Stomach (tissue), 8 donors: ENCODE measurements at regions not wholly inside any gene's neighbourhood (a gene's known extent, or its start where the extent isn't known, plus 50 kb on each side); places are given as distances from the start of the nearest gene placed in this dataset.

Source experiments
- DNase-seq, 2 donors: peaks; one replicate each; pipeline versions ENCODE4 v3.0.0 to v3.0.0-alpha.2; 2013 to 2019
- H3K27ac ChIP-seq, 5 donors: fragments of 200-600 bp in 4 of 5; sonication (generic) in 4 of 5; one replicate each; pipeline ENCODE4 v1.5.1; 2013 to 2019; ENCODE audit warnings: mild to moderate bottlenecking in 1 of 5, moderate library complexity in 1 of 5
- H3K27me3 ChIP-seq, 3 donors: fragments of 200-600 bp; sonication (generic); one replicate each; pipeline ENCODE4 v1.5.1; 2017 to 2019; ENCODE audit warnings: mixed run types in 1 of 3
- H3K36me3 ChIP-seq, 4 donors: fragments of 200-600 bp; sonication (generic); 1 replicate in 3 of 4; 2 replicates in 1 of 4; pipeline ENCODE4 v1.5.1; 2016 to 2019
- H3K4me1 ChIP-seq, 4 donors: fragments of 200-600 bp; sonication (generic); one replicate each; pipeline ENCODE4 v1.5.1; 2016 to 2019
- H3K4me3 ChIP-seq, 4 donors: fragments of 200-600 bp; sonication (generic) in 3 of 4; one replicate each; pipeline ENCODE4 v1.5.1; 2016 to 2019; ENCODE audit warnings: mild to moderate bottlenecking in 1 of 4
- H3K9me3 ChIP-seq, 4 donors: fragments of 200-600 bp; sonication (generic); one replicate each; pipeline ENCODE4 v1.5.1; 2016 to 2019
- CTCF ChIP-seq, 7 experiments: fragments of 450-650 bp in 4 of 7; fragments of 200-600 bp in 3 of 7; sonication (generic) in 3 of 7; IDR thresholded peaks; one replicate each; pipeline ENCODE4 v1.5.1; 2016 to 2019; ENCODE audit warnings: antibody characterized with exemption in 7 of 7, control low read depth in 2 of 7, mild to moderate bottlenecking in 1 of 7
- EP300 ChIP-seq: sonication (generic); formaldehyde crosslinking; IDR thresholded peaks from one replicate; pipeline ENCODE4 v1.6.1; 2017; ENCODE audit warnings: antibody characterized with exemption
- POLR2A ChIP-seq, 4 donors: fragments of 450-650 bp; IDR thresholded peaks; one replicate each; pipeline ENCODE4 v1.6.1; 2016; ENCODE audit warnings: antibody characterized with exemption in 4 of 4, control low read depth in 2 of 4, mild to moderate bottlenecking in 1 of 4, moderate library complexity in 1 of 4
- POLR2AphosphoS5 ChIP-seq, 3 donors: sonication (generic); formaldehyde crosslinking; IDR thresholded peaks; one replicate each; pipeline ENCODE4 v1.6.1; 2016; ENCODE audit warnings: antibody characterized with exemption in 3 of 3
- WGBS, 5 donors: extraction: QIAGEN DNeasy Blood & Tissue Kit in 3 of 5; methylation state at CpG; one replicate each; pipeline versions ENCODE4 v1.1.5 to v1.1.7; 2013 to 2018; 5-methylcytosine and 5-hydroxymethylcytosine counted together
- intact Hi-C: fragments of 100-400 bp; cut with DNase I; formaldehyde crosslinking; loops from one replicate; pipeline ENCODE4 v1.15.1; 2023; ENCODE audit warnings: low total_unique reads
- donor health status: healthy with polysubstance abuse.
- donor health status: Bipolar disorder and iron deficiency.
- donor health status: healthy.

- Histone ChIP-seq H3K4me1 (no peaks in the 10 kb centered on the region), H3K9me3 (peaks cover 0 to 22% (median 3%) of the 10 kb centered on the region in 4 donors), H3K4me3 (no peak overlapping the region), H3K27ac (no peak overlapping the region), H3K36me3 (no peaks in the 10 kb centered on the region), H3K27me3 (no peaks in the 10 kb centered on the region)
- WGBS, 5 donors, result 33 to 68% (median 63%) methylated on average over 1 of the region's 1 CpG
- no peak for DNase-seq
- no peak for TF ChIP-seq EP300
- intact Hi-C loops, result no loop called here
Measured at GRCh38 chr2:123864416-123864815, 160.7 kb upstream of the CNTNAP5 start.

GRCh38 chr2:123870206-123870880 lies 154.7 kb upstream of the CNTNAP5 start:
- intact Hi-C loops, result no loop called here
- Histone ChIP-seq H3K27me3 (no peaks in the 10 kb centered on the region), H3K36me3 (no peaks in the 10 kb centered on the region), H3K9me3 (peaks cover 0 to 10% (median 0%) of the 10 kb centered on the region in 4 donors), H3K4me3 (no peak overlapping the region), H3K27ac (no peak overlapping the region), H3K4me1 (no peaks in the 10 kb centered on the region)
- no peak for DNase-seq
- WGBS, 5 donors, result 64 to 76% (median 74%) methylated on average over 6 of the region's 6 CpGs
- no peak for TF ChIP-seq POLR2AphosphoS5 (IDR thresholded peaks at IDR 0.05)
- TF ChIP-seq EP300, result no peak
- no peak for TF ChIP-seq POLR2A (IDR thresholded peaks at IDR 0.05)
- no peak for TF ChIP-seq CTCF (IDR thresholded peaks at IDR 0.05)

- H3K36me3 ChIP-seq, result no peaks in the 10 kb centered on the region
- H3K4me1 ChIP-seq, result no peaks in the 10 kb centered on the region
- H3K27ac ChIP-seq, result no peak overlapping the region
- H3K27me3 ChIP-seq, result no peaks in the 10 kb centered on the region
- TF ChIP-seq CTCF (IDR thresholded peaks at IDR 0.05) (no peak), POLR2AphosphoS5 (IDR thresholded peaks at IDR 0.05) (no peak), EP300 (no peak)
- H3K9me3 ChIP-seq, result peaks cover 0 to 10% (median 0%) of the 10 kb centered on the region in 4 donors
- no peak overlapping the region for H3K4me3 ChIP-seq
- intact Hi-C loops, result no loop called here
- WGBS, 5 donors, result 66 to 86% (median 82%) methylated on average over 4 of the region's 4 CpGs
- DNase-seq, result no peak
Measured at GRCh38 chr2:123870881-123871276, 154.2 kb upstream of the CNTNAP5 start.

GRCh38 chr2:123890148-123890547 lies 134.9 kb upstream of the CNTNAP5 start:
- intact Hi-C loops, result no loop called here
- Histone ChIP-seq H3K27me3 (no peaks in the 10 kb centered on the region), H3K4me1 (no peaks in the 10 kb centered on the region), H3K27ac (no peak overlapping the region), H3K9me3 (peaks cover 0 to 49% (median 25%) of the 10 kb centered on the region in 4 donors), H3K36me3 (no peaks in the 10 kb centered on the region), H3K4me3 (no peak overlapping the region)
- WGBS, 5 donors, result 88 to 94% (median 91%) methylated on average over 3 of the region's 3 CpGs
- TF ChIP-seq CTCF (IDR thresholded peaks at IDR 0.05) (no peak), POLR2A (IDR thresholded peaks at IDR 0.05) (no peak), EP300 (no peak), POLR2AphosphoS5 (IDR thresholded peaks at IDR 0.05) (no peak)
- DNase-seq, result no peak

GRCh38 chr2:123894167-123894566 lies 130.9 kb upstream of the CNTNAP5 start:
- intact Hi-C loops, result no loop called here

More at GRCh38 chr2:123894167-123894566, 130.9 kb upstream of the CNTNAP5 start:
- H3K4me3 ChIP-seq, result no peak overlapping the region
- no peaks in the 10 kb centered on the region for H3K27me3 ChIP-seq
- no peak overlapping the region for H3K27ac ChIP-seq
- peaks cover 0 to 42% (median 27%) of the 10 kb centered on the region in 4 donors for H3K9me3 ChIP-seq
- no peaks in the 10 kb centered on the region for H3K36me3 ChIP-seq
- H3K4me1 ChIP-seq, result no peaks in the 10 kb centered on the region
- no peak for DNase-seq
- WGBS, 5 donors, result 74 to 84% (median 80%) methylated on average over 1 of the region's 1 CpG
- TF ChIP-seq POLR2AphosphoS5 (IDR thresholded peaks at IDR 0.05) (no peak), POLR2A (IDR thresholded peaks at IDR 0.05) (no peak), CTCF (IDR thresholded peaks at IDR 0.05) (no peak), EP300 (no peak)
